ENCODE measurements at regions not wholly inside any gene's neighbourhood (a gene's known extent, or its start where the extent isn't known, plus 50 kb on each side); places are given as distances from the start of the nearest gene placed in this dataset.

DNA sequence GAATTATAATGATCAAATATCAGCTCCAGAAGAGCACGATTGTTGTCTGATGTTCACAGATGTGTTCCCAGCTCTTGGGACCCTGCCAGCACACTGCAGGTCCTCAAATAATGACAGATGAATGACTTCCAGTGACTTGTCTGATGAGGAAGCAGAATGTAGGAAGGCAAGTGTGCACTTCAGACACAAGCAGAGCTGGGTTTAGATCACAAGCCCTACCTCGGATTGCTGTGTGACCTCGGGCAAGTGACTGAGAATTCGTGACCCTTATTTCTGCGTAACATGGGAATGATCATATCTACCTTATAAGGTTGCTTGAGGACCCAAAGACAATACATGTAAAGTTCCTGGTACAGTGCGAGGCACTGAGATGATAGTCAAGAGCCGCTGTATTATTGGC is 182.2 kb downstream of the ABCC12 start:
- no peak for DNase-seq (ENCODE audit: low read depth in 3 of 3, low spot score in 2 of 3)

- DNase-seq (ENCODE audit: low read depth in 3 of 3, low spot score in 2 of 3): no peak
Measured at GRCh38 chr16:47972246-47972985, 183.4 kb downstream of the ABCC12 start.

DNA sequence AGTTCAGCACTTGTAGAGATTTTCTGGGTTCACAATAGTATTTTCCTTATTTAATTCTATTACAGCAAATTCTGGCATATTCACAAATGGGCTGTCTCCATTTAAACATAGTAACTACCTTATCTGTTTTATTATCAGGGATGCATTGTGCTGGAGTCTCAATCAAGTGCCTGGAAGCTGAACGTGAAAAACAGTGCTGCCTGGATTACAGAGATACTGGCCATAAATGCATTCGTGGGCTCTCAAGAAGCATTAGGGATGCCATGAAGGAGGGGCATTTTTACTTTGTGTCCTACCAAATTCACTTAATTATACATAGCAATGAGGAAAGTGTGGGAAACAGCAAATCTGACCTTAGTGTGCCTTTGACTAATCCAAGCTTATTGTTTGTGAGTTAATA is 184.6 kb downstream of the ABCC12 start:
- DNase-seq (ENCODE audit: low read depth in 3 of 3, low spot score in 2 of 3): no peak

- peak in 2 of 3 donors; percentile 41 to 63 for DNase-seq (ENCODE audit: low read depth in 3 of 3, low spot score in 2 of 3)
Measured at GRCh38 chr16:47970291-47970931, 185.4 kb downstream of the ABCC12 start.

GRCh38 chr16:47967374-47967773 is 188.4 kb downstream of the ABCC12 start:
- no peak for DNase-seq (ENCODE audit: low read depth in 3 of 3, low spot score in 2 of 3)

GRCh38 chr16:47966325-47966724 is 189.5 kb downstream of the ABCC12 start:
- DNase-seq (ENCODE audit: low read depth in 3 of 3, low spot score in 2 of 3): no peak

- no peak for DNase-seq (ENCODE audit: low read depth in 3 of 3, low spot score in 2 of 3)
Measured at GRCh38 chr16:47965439-47965838, 190.4 kb downstream of the ABCC12 start.

GRCh38 chr16:47958726-47959125 is 197.1 kb downstream of the ABCC12 start:
- DNase-seq (ENCODE audit: low read depth in 3 of 3, low spot score in 2 of 3): no peak

DNA sequence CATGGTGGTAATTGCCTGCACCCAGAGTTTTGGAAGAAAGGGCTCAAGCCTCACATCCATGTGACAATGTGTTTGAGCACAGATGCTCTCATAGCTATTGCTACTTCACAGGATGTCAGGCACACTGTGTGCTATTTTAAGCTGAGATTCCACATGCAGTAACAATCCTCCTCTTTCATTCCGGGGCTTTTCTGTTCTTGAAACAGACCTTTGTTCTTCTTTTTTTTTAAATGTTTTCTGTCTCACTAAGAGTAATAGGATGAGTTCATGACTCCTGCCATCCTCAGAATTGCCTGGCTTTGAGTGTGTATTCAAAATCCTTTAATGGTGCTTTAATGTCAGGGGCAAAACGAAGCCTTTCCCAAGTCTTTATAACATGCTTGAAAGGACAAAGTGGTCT is 198.9 kb downstream of the ABCC12 start:
- no peak for DNase-seq (ENCODE audit: low read depth in 3 of 3, low spot score in 2 of 3)

DNA sequence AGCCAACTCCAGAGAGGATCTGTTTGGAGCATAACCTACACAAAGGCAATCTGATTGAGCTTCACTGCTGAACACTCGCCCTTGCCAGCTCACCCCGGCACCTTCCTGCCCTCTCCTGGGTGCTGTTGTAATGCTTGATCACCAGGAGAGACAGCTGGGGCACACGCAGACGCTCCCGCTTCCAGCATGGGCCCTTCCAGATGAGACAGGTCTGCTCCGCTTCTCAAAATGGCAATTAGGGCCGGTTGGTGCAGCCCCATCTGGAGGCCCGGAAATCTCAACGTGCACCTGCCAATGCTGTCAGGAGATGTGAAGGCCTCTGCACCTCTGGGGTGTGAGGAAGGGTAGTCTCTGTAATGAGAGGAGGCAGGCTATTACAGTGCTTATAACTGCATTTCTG is 206.1 kb downstream of the ABCC12 start:
- no peak for DNase-seq (ENCODE audit: low read depth in 3 of 3, low spot score in 2 of 3)

- DNase-seq (ENCODE audit: low read depth in 3 of 3, low spot score in 2 of 3): no peak
Measured at GRCh38 chr16:47949276-47949675, 206.5 kb downstream of the ABCC12 start.

- DNase-seq (ENCODE audit: low read depth in 3 of 3, low spot score in 2 of 3): no peak
Measured at GRCh38 chr16:47947723-47948122, 208.1 kb downstream of the ABCC12 start.

DNA sequence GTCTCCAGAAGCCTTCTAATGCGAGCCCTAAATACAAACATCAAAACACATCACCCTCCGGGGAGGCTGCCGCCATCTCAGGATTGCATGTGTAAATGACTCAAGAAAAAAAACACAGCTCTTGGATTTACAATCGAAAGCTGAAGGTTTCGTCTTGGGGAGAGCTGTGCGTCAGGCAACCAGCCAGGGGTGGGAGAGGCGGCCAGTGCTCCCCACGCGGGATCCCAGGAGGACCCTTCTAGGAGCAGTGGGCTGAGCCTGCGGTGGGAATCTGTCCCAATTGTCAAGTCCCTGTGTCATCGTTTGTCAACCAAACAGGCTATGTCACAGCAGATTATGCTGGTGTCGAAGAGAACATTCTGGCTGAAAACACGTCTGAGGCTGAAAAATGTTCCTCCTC is 209.7 kb downstream of the ABCC12 start:
- no peak for DNase-seq (ENCODE audit: low read depth in 3 of 3, low spot score in 2 of 3)

- no peak for DNase-seq (ENCODE audit: low read depth in 3 of 3, low spot score in 2 of 3)
Measured at GRCh38 chr16:47944589-47944988, 211.2 kb downstream of the ABCC12 start.

- no peak for DNase-seq (ENCODE audit: low read depth in 3 of 3, low spot score in 2 of 3)
Measured at GRCh38 chr16:47943235-47943634, 212.6 kb downstream of the ABCC12 start.

- no peak for DNase-seq (ENCODE audit: low read depth in 3 of 3, low spot score in 2 of 3)
Measured at GRCh38 chr16:47940466-47940865, 215.3 kb downstream of the ABCC12 start.

DNA sequence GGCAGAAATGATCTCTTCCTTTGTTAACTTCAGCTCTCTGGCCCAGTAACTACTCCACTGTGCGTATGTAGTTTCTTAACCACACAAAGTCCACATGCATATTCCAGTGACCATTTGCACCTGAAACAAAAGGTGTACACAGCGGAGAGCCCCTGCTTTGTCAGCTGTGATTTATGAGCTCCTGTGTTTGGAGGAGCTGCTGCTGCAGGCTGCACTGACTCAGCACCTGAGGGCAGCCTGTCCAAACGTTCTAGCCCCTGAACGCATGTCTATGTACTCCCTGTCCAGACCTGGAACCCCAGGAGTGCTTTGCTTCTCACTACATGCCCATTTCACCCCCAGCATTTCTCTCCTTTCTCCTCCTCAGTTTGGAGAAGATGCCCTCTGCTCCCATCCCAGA is 216.1 kb downstream of the ABCC12 start:
- DNase-seq (ENCODE audit: low read depth in 3 of 3, low spot score in 2 of 3): no peak

- no peak for DNase-seq (ENCODE audit: low read depth in 3 of 3, low spot score in 2 of 3)
Measured at GRCh38 chr16:47938272-47938671, 217.5 kb downstream of the ABCC12 start.

GRCh38 chr16:47928008-47928407 is 227.8 kb downstream of the ABCC12 start:
- DNase-seq (ENCODE audit: low read depth in 3 of 3, low spot score in 2 of 3): no peak

GRCh38 chr16:47927330-47927729 is 228.5 kb downstream of the ABCC12 start:
- DNase-seq (ENCODE audit: low read depth in 3 of 3, low spot score in 2 of 3): no peak

- no peak for DNase-seq (ENCODE audit: low read depth in 3 of 3, low spot score in 2 of 3)
Measured at GRCh38 chr16:47925811-47926460, 229.9 kb downstream of the ABCC12 start.

GRCh38 chr16:47924950-47925349 is 230.8 kb downstream of the ABCC12 start:
- DNase-seq (ENCODE audit: low read depth in 3 of 3, low spot score in 2 of 3): no peak

All from right renal cortex interstitium (tissue), 3 donors.